Activated CD8-positive, alpha-beta memory T cell treated with anti-CD3 and anti-CD28 coated beads, Interleukin-2, amount 50 U/mL, for 24 hours (primary cell): ENCODE measurements at regions not wholly inside any gene's neighbourhood (a gene's known extent, or its start where the extent isn't known, plus 50 kb on each side); places are given as distances from the start of the nearest gene placed in this dataset.
"Not testable (repeated sequence)": the region's sequence is repeated elsewhere in the genome, so short reads cannot be mapped to it uniquely, and the experiment has no call there.

Experiments used
- DNase-seq: peaks from one replicate; pipeline ENCODE4 v3.0.0-alpha.2; 2020; ENCODE audit errors: extremely low read depth

- DNase-seq = no peak
Observed at GRCh38 chr13:103469771-103470170, 403.6 kb upstream of the SLC10A2 start.

GRCh38 chr13:103466761-103467160 is 400.5 kb upstream of the SLC10A2 start:
- no peak for DNase-seq

GRCh38 chr13:103460246-103460645 is 394.0 kb upstream of the SLC10A2 start:
- DNase-seq = not testable (repeated sequence)

DNA sequence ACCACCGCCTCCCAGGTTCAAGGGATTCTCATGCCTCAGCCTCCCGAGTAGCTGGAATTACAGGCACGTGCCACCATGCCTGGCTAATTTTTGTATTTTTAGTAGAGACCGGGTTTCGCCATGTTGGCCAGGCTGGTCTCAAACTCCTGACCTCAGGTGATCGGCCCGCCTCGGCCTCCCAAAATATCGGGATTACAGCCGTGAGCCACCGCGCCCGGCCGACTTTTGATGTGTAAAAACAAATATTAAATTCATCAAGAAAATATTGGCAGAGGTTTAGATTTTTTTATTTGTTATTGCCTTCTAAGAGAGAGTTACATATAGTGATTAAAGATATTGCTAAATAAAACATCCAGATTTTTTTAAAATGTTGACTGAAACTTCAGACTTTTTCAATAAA is 390.8 kb upstream of the SLC10A2 start:
- not testable (repeated sequence) for DNase-seq

DNA sequence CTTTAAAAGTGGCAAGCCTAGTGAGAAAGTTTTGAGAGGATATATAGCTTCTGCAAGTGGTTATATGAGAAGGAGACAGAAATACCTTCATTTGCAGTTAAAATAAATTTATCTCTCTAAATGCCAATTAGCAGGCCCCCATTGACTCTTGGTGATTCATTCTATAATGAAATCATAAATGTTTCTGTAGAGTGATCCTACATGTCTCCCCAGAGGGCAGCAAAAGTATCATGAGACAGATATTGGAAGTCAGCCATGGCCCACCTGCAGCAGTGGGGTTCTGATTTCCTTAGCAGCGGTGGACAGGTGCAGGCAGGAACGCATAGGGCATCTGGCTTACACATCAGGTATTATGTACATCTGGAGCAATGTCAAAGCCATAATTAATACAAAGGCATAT is 385.4 kb upstream of the SLC10A2 start:
- DNase-seq = no peak

- no peak for DNase-seq
Observed at GRCh38 chr13:103443604-103444003, 377.4 kb upstream of the SLC10A2 start.

- DNase-seq = no peak
Observed at GRCh38 chr13:103437651-103438050, 371.4 kb upstream of the SLC10A2 start.

DNA sequence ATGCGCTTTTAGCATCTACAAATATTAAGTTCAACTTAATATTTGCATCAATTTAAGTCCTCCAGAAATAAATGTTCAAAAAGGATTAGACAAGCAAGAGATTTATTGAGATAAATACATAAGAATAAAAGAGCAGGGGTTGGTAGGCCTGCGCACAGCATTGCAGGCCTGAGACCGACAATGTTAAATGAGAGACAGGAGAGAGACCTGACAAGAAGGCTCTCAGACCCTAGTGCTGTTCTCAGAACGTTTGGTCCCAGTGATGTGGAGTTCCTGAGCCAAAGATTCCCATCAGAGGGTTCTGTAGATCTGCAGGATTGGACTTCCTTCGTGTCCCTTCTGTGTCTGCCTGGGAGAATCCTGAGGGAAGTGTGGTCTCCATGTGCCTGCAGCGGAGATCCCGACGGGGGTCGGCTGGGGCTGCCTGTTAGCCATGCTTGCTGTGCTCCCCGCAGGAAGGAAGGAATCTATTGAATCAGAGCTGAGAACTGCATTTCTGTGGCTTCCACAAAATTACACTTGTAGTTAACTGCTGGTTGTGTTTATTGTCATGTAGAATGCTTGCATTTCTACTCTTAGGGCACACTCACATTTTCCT is 369.9 kb upstream of the SLC10A2 start:
- no peak for DNase-seq

DNA sequence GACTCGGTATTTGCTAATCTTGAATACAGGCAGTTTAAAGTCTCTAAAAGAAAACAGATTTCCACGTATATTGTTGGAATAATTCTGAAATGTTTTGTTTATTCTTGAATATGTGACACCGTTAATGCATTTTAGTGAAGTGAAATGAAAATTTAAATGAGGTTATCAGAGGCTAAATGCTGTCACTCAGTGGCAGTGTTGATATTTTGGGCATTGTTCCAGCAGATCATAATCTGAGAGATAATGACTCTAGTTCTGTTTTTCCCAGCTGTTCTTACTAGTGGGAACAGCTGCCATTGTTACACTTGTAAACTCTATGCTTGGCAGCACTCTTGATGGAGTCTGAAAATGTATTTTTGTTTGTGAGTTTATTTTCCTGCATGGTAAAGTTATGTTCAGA is 365.6 kb upstream of the SLC10A2 start:
- no peak for DNase-seq

DNA sequence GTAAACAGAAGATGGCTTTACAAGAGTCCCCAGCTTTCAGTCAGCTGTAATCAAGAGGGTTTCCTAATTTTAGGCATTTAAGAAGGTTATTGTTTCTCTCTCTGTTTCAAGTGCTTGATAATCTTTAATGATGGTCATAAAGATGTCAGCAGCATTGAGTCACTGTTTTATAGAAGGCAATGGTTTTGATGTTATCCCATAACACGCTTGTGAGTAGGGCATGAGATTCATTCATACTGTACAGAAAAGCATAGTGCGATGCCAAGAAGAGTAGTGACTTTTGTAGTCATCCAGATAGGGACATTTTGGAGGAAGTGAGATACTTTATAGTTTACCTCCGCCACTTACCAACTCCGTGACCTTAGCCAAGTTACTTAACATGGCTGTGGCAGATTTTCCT is 364.2 kb upstream of the SLC10A2 start:
- DNase-seq = no peak

GRCh38 chr13:103410002-103410401 is 343.8 kb upstream of the SLC10A2 start:
- no peak for DNase-seq

DNA sequence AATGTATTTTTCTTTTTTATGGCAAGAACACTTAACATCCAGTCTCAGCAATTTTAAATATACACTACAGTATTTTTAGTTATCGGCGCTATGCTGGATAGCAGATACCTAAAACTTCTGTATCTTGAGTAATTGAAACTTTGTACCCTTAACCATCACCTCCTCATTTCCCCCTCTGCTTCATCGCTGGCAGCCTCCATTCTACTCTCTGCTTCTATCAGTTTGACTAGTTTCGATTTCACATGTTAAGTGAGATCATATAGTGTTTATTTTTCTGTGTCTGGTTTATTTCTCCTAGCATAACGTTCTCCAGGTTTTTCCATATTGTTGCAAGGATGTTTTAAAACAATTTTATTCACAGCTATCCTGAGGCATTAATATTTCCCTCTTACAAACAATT is 340.8 kb upstream of the SLC10A2 start:
- DNase-seq = no peak

DNA sequence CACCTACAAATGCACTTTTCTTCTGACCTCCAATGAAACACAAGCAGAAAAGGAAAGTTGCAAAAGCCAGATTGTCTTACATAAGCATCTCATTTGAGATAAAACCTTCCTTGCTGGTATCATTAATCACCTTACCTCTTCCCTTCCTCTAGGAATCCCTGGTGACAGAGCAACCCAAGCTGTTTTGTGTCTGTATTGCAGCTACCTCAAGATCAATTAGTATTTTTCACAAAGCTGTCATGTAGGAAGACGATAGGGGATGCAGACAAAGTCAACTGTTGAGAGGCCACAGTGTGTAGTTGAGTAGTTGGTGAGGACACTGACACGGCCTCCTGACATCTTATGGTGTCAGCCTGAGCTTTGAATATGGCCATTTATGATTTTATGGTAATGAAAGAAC is 339.1 kb upstream of the SLC10A2 start:
- no peak for DNase-seq

DNA sequence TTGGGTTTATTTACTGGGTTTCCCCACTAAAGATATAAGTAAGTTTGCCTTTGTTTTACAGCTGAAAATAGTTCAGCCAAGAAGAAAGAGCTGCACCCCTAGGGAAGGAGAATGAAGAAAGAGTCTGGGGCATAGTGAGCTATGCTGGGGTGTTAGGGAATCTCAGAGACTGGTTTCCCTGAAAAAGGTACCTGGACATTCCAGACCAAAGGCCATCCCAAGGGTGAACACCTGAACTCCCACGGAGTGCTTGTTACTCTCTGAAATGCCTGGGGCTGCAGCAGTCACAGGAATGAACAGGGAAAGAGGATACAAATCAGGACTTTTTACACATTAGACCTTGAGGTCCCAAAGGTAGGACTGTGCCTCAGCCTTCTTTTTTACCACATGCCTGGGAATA is 337.6 kb upstream of the SLC10A2 start:
- no peak for DNase-seq

DNA sequence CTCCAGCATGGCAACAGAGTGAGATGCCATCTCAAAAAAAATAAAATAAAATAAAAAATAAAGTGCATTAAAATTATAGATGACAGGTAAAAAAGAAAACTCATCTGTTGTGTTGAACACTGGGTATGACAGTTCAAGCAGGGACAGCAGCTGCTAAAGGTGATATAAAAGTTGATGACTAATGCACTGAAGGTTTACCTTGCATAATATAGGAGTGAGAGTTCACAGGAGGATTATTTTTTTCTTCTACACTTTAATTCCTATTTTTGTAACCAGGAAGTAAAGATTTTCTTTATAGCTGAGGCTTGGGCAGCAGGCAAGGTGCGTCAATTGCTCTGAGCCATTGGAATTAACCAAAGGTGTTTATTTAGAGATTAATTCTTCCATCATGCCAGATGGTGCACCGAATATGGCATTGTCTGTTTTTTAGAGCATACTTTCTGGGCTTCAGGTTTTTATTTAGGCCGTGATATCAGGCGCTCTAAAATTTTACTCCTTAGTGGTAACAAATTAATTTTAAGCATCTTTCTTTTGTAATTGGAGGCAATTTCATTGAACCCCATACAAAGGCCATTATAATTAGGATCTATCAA is 337.0 kb upstream of the SLC10A2 start:
- no peak for DNase-seq

DNA sequence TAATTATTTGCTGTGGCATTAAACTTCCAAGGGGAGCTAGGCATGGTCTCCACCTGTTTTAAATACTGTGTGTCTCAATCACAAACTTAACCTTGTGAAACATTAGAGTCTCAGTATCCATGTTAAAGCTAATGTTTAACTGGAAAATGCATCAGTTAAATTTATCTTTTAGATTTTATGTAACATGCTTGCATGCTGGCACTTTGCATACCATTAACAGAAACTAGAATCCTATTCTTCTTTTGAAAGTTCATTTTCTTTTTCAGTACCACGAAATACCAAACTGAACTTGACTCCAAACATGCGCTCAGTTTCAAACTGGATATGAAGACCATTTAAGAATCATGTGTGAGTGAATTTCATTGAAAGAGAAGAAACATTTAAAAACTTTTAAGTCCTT is 328.9 kb upstream of the SLC10A2 start:
- no peak for DNase-seq

GRCh38 chr13:103394618-103395017 is 328.4 kb upstream of the SLC10A2 start:
- no peak for DNase-seq

- no peak for DNase-seq
Observed at GRCh38 chr13:103391936-103392335, 325.7 kb upstream of the SLC10A2 start.

DNA sequence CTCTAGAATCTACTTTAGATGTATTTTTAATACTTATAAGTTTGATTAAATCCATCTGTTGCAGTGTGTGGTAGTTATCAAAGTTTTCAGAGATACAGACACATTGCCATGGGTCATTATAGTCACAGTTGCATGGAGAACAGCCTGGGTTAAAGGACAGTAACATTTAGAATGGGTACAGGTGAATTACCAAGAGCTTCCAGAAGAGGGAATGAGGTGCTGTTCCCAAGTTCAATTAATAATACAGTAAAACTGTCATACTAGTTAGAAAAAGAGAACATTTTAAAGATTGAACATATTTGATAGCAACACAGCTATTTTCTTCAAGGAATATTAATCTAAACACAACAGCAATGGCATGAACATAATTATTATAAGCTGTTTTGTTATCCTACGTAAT is 322.6 kb upstream of the SLC10A2 start:
- DNase-seq = no peak

DNA sequence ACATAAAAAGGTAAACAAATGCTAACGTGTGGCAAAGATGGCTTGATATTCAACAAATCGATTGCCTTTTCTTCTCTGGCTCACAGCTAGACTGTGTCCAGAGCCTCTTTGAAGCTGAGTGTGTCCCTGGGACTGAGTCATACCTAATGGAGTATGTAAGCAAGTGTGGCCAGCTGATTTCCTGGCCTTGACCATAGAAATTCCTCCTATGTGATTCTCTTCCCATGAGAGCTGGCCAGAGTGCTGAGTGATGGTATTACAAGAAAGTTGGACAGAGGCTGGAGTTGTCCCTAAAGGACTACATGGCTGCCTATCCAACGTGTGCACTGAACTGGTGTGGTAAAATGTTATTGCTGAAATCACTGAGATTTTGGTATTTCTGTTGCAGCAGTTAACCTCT is 320.1 kb upstream of the SLC10A2 start:
- no peak for DNase-seq

GRCh38 chr13:103373916-103374315 is 307.7 kb upstream of the SLC10A2 start:
- no peak for DNase-seq

- DNase-seq = no peak
Observed at GRCh38 chr13:103371271-103371670, 305.1 kb upstream of the SLC10A2 start.

DNA sequence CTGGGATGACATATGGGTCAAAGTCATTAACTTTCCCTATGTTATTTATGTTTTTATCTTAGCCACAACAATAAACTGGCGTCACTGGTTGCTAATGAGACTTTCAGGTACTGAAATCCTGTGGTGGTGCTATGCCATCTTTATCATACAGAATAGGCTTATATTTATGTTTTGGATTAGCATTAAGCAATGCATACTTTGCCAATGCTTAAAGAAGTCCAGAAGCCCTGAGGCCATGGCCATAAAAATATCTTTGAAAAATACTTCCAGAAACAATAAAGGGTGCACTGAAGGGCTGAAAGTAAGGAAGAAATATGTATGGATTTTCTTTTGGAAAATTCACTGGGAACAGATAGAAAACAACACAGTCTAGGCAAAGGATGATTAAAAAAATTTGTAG is 304.6 kb upstream of the SLC10A2 start:
- DNase-seq = no peak

GRCh38 chr13:103358255-103358932 is 292.2 kb upstream of the SLC10A2 start:
- no peak for DNase-seq
